ENCODE measurements at regions not wholly inside any gene's neighbourhood (a gene's known extent, or its start where the extent isn't known, plus 50 kb on each side); places are given as distances from the start of the nearest gene placed in this dataset.

GRCh38 chr1:228905701-228906101 lies 170.4 kb downstream of the RHOU start:
- no peak for TF ChIP-seq NFRKB (IDR thresholded peaks at IDR 0.05)
- TF ChIP-seq ZNF384 (IDR thresholded peaks at IDR 0.05): no peak
- no peak for TF ChIP-seq TARDBP (IDR thresholded peaks at IDR 0.05)
- TF ChIP-seq ELF4 (IDR thresholded peaks at IDR 0.05): no peak
- no peak for TF ChIP-seq ARNT (IDR thresholded peaks at IDR 0.05)
- no peak for TF ChIP-seq FOXK2 (IDR thresholded peaks at IDR 0.05)
- TF ChIP-seq, protein P1, sequence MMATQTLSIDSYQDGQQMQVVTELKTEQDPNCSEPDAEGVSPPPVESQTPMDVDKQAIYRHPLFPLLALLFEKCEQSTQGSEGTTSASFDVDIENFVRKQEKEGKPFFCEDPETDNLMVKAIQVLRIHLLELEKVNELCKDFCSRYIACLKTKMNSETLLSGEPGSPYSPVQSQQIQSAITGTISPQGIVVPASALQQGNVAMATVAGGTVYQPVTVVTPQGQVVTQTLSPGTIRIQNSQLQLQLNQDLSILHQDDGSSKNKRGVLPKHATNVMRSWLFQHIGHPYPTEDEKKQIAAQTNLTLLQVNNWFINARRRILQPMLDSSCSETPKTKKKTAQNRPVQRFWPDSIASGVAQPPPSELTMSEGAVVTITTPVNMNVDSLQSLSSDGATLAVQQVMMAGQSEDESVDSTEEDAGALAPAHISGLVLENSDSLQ (IDR thresholded peaks at IDR 0.05): no peak
- no peak for TF ChIP-seq FOXA1 (IDR thresholded peaks at IDR 0.05)
- no peak for TF ChIP-seq CTBP1 (IDR thresholded peaks at IDR 0.05; ENCODE audit: borderline replicate concordance)
- no peak for TF ChIP-seq HDGF (IDR thresholded peaks at IDR 0.05; ENCODE audit: borderline replicate concordance)
- TF ChIP-seq BHLHE40 (IDR thresholded peaks at IDR 0.05; ENCODE audit: borderline replicate concordance): no peak
- no peak for TF ChIP-seq L3MBTL2 (conservative IDR thresholded peaks at IDR 0.05)
- TF ChIP-seq SP1 (IDR thresholded peaks at IDR 0.05): no peak
- no peak for TF ChIP-seq FOXM1 (IDR thresholded peaks at IDR 0.05; ENCODE audit: borderline replicate concordance)
- POLR2A ChIA-PET: no interaction called here
- CTCF ChIA-PET: no interaction called here
- DNase-seq (ENCODE audit: extremely low spot score): no peak

DNA sequence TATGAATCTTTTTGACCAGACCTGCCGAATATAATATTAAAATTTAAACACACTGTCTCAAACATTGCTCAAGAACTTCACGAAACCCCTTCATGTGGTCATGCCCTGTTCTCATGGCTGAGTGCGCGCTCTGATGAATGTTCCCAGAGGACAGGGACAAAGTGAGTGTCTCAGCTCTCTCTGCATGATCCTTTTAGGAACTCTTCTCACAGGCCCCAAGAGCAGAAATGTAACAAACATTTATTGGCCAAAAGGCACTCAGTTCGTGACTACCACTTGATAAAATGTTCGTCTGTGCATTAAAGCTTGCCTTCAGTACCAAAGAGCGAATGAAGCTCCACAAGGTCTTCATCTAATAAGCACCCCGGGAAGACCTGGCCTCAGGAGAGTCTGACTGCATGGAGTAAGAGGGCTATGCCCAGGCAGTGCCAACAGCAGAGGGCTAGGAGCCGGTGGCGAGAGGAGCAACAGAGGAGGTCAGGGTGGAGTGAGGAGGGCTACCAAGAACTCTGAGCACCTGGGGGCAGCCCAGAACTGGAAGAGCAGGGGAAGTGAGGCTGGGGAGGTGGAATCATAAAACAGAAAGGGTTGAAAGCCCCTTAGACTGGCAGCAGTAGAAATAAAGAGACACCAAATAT lies 171.1 kb downstream of the RHOU start:
- ChIA-PET CTCF (no interaction called here), POLR2A (no interaction called here)
- TF ChIP-seq HDGF (IDR thresholded peaks at IDR 0.05; ENCODE audit: borderline replicate concordance) (no peak), SP1 (IDR thresholded peaks at IDR 0.05) (no peak), FOXM1 (IDR thresholded peaks at IDR 0.05; ENCODE audit: borderline replicate concordance) (no peak), NFRKB (IDR thresholded peaks at IDR 0.05) (no peak), SUZ12 (IDR thresholded peaks at IDR 0.05) (no peak), BHLHE40 (IDR thresholded peaks at IDR 0.05; ENCODE audit: borderline replicate concordance) (no peak), ARNT (IDR thresholded peaks at IDR 0.05) (no peak), FOXA1 (IDR thresholded peaks at IDR 0.05) (no peak), ZNF384 (IDR thresholded peaks at IDR 0.05) (no peak), TARDBP (IDR thresholded peaks at IDR 0.05) (no peak), FOXK2 (IDR thresholded peaks at IDR 0.05) (no peak), CTBP1 (IDR thresholded peaks at IDR 0.05; ENCODE audit: borderline replicate concordance) (no peak), L3MBTL2 (conservative IDR thresholded peaks at IDR 0.05) (no peak), ELF4 (IDR thresholded peaks at IDR 0.05) (no peak), LEF1 (IDR thresholded peaks at IDR 0.05; ENCODE audit: borderline replicate concordance) (no peak)
- TF ChIP-seq, protein P1 (IDR thresholded peaks at IDR 0.05): no peak
- no peak for DNase-seq (ENCODE audit: extremely low spot score)

DNA sequence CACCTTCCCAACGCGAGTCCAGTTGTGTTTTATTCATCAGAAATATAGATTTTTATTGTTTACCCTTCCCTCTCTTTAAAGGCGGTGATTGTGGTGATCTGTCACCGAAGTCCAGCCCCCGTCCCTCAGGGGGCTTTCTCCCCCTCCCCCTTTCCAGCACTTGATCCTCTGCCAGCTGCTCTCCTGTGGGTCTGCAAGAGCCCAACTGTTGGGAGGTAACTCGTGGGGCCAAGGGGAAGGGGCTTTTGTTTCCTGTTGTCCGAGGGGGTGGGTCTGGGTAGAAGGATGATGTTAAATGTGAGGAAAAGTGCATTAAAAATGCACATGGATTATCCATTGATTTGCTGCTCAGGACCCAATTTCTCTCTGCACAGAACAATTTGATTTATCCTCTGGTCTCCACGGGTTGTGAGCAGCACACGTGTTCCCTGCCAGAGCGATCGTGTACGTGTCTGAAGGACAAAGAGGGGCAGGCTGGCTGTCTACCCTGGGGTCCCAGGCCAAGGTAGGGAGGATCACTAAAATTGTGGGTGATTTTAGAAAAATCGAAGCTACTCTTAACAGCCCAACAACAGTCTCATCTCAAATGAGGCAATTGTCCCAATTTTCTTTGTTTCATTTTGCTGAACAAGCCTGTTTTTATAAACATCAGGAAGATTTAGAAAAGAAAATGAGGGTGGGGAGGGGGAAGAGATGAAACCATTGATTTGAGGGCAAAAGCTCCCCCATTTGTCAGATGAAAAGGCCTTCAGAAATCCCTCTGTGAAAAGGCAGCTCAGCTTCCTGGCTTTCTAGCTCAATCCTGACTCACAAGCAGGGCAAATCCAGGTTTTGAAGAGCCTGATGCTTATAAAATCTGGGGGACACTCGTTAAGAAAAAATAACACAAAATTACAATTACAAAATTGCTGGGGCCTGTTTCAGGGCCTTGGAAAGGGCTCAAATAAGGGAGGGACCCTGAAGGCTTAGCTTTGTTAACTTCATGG lies 176.2 kb downstream of the RHOU start:
- ChIA-PET POLR2A (no interaction called here), CTCF (interaction anchor here (1.6 kb wide), 1 partner anchor 130 kb away, joined by 3 read pairs; no protein-coding TSS in a partner anchor)
- no peak for DNase-seq (ENCODE audit: extremely low spot score)
- no peak for TF ChIP-seq CTBP1 (IDR thresholded peaks at IDR 0.05; ENCODE audit: borderline replicate concordance)
- TF ChIP-seq HDGF (IDR thresholded peaks at IDR 0.05; ENCODE audit: borderline replicate concordance): no peak
- TF ChIP-seq, protein P1 (IDR thresholded peaks at IDR 0.05): no peak
- TF ChIP-seq FOXA1 (IDR thresholded peaks at IDR 0.05): no peak
- TF ChIP-seq SUZ12 (IDR thresholded peaks at IDR 0.05): no peak
- no peak for TF ChIP-seq L3MBTL2 (conservative IDR thresholded peaks at IDR 0.05)
- TF ChIP-seq ELF4 (IDR thresholded peaks at IDR 0.05): no peak
- TF ChIP-seq ZNF384 (IDR thresholded peaks at IDR 0.05): no peak
- no peak for TF ChIP-seq TARDBP (IDR thresholded peaks at IDR 0.05)
- TF ChIP-seq SP1 (IDR thresholded peaks at IDR 0.05): no peak
- no peak for TF ChIP-seq BHLHE40 (IDR thresholded peaks at IDR 0.05; ENCODE audit: borderline replicate concordance)
- no peak for TF ChIP-seq FOXM1 (IDR thresholded peaks at IDR 0.05; ENCODE audit: borderline replicate concordance)
- TF ChIP-seq LEF1 (IDR thresholded peaks at IDR 0.05; ENCODE audit: borderline replicate concordance): no peak

- ChIA-PET POLR2A (interaction anchor here (0.8 kb wide), 1 partner anchor 12 kb away, joined by 3 read pairs; no protein-coding TSS in a partner anchor), CTCF (no interaction called here)
- no peak for DNase-seq (ENCODE audit: extremely low spot score)
- TF ChIP-seq CTBP1 (IDR thresholded peaks at IDR 0.05; ENCODE audit: borderline replicate concordance) (no peak), HDGF (IDR thresholded peaks at IDR 0.05; ENCODE audit: borderline replicate concordance) (no peak)
These were observed 178.5 kb downstream of the RHOU start for GRCh38 chr1:228913626-228914414.

GRCh38 chr1:228914700-228915099 lies 179.4 kb downstream of the RHOU start:
- CTCF ChIA-PET: no interaction called here
- POLR2A ChIA-PET: no interaction called here
- TF ChIP-seq SUZ12 (IDR thresholded peaks at IDR 0.05) (no peak), ZNF384 (IDR thresholded peaks at IDR 0.05) (no peak), FOXM1 (IDR thresholded peaks at IDR 0.05; ENCODE audit: borderline replicate concordance) (no peak), TARDBP (IDR thresholded peaks at IDR 0.05) (no peak), HDGF (IDR thresholded peaks at IDR 0.05; ENCODE audit: borderline replicate concordance) (no peak)
- DNase-seq (ENCODE audit: extremely low spot score): no peak
